ENCODE measurements at regions not wholly inside any gene's neighbourhood (a gene's known extent, or its start where the extent isn't known, plus 50 kb on each side); places are given as distances from the start of the nearest gene placed in this dataset.

- TF ChIP-seq ZNF280D (tag by site-specific recombination; IDR thresholded peaks at IDR 0.05) = no peak
- TF ChIP-seq CTCF (tag by site-specific recombination; IDR thresholded peaks at IDR 0.05) = no peak
- no peak for TF ChIP-seq ZNF350 (tag by site-specific recombination; IDR thresholded peaks at IDR 0.05)
Measured at GRCh38 chr6:81694855-81695254, 57.6 kb downstream of the TENT5A start (continued).

- Histone ChIP-seq H3K9me3 (ENCODE audit: control insufficient read depth, insufficient read depth, low read depth, low read length) (no peaks in the 10 kb centered on the region), H3K4me3 (ENCODE audit: low read depth, low read length) (no peak overlapping the region), H3K4me1 (ENCODE audit: control insufficient read depth, insufficient read depth, low read length) (peaks cover 8% of the 10 kb centered on the region; the same call in 1 of the 2 replicates), H3K36me3 (ENCODE audit: control insufficient read depth in 2 of 2, insufficient read depth in 1 of 2, low read length in 2 of 2) (no peaks in the 10 kb centered on the region), H3K27ac (ENCODE audit: extremely low read depth, low read depth, low read length) (no peak overlapping the region)
- POLR2A ChIA-PET = no interaction called here
- CTCF ChIA-PET = no interaction called here
- no peak for TF ChIP-seq ZNF521 (tag by site-specific recombination; IDR thresholded peaks at IDR 0.05)
- no peak for TF ChIP-seq ZNF266 (tag by site-specific recombination; IDR thresholded peaks at IDR 0.05; ENCODE audit: low read depth)
Measured at GRCh38 chr6:81694207-81694606, 58.3 kb downstream of the TENT5A start.

GRCh38 chr6:81693266-81693665 lies 59.2 kb downstream of the TENT5A start:
- ChIA-PET POLR2A (no interaction called here), CTCF (interaction anchor here (0.6 kb wide), 1 partner anchor 1193 kb away, joined by 4 read pairs; no protein-coding TSS in a partner anchor)
- Histone ChIP-seq H3K27ac (ENCODE audit: extremely low read depth, low read depth, low read length) (no peak overlapping the region), H3K4me3 (ENCODE audit: low read depth, low read length) (no peak overlapping the region), H3K4me1 (ENCODE audit: control insufficient read depth, insufficient read depth, low read length) (peaks cover 8% of the 10 kb centered on the region; the same call in 1 of the 2 replicates), H3K9me3 (ENCODE audit: control insufficient read depth, insufficient read depth, low read depth, low read length) (no peaks in the 10 kb centered on the region), H3K36me3 (ENCODE audit: control insufficient read depth in 2 of 2, insufficient read depth in 1 of 2, low read length in 2 of 2) (no peaks in the 10 kb centered on the region)
- no peak for TF ChIP-seq ZNF658 (tag by site-specific recombination; IDR thresholded peaks at IDR 0.05)
- TF ChIP-seq ZNF366 (tag by site-specific recombination; conservative IDR thresholded peaks at IDR 0.05) = no peak
- no peak for TF ChIP-seq ZNF23 (tag by site-specific recombination; IDR thresholded peaks at IDR 0.05; ENCODE audit: borderline replicate concordance)
- TF ChIP-seq KLF16 (tag by site-specific recombination; IDR thresholded peaks at IDR 0.05) = no peak
- TF ChIP-seq ZNF404 (tag by site-specific recombination; IDR thresholded peaks at IDR 0.05) = no peak
- TF ChIP-seq ZNF548 (tag by site-specific recombination; IDR thresholded peaks at IDR 0.05) = no peak
- no peak for TF ChIP-seq ZNF792 (tag by site-specific recombination; IDR thresholded peaks at IDR 0.05)
- TF ChIP-seq ZNF692 (tag by site-specific recombination; IDR thresholded peaks at IDR 0.05) = no peak
- TF ChIP-seq ZNF830 (tag by site-specific recombination; IDR thresholded peaks at IDR 0.05; ENCODE audit: low read depth) = no peak
- TF ChIP-seq ZNF654 (tag by site-specific recombination; IDR thresholded peaks at IDR 0.05; ENCODE audit: low read depth) = no peak
- no peak for TF ChIP-seq ZNF280D (tag by site-specific recombination; IDR thresholded peaks at IDR 0.05)
- TF ChIP-seq INSM2 (tag by site-specific recombination; IDR thresholded peaks at IDR 0.05) = no peak
- TF ChIP-seq ZNF426 (tag by site-specific recombination; IDR thresholded peaks at IDR 0.05) = no peak
- TF ChIP-seq ZNF558 (tag by site-specific recombination; IDR thresholded peaks at IDR 0.05) = no peak
- no peak for TF ChIP-seq ZNF521 (tag by site-specific recombination; IDR thresholded peaks at IDR 0.05)
